ENCODE measurements at regions not wholly inside any gene's neighbourhood (a gene's known extent, or its start where the extent isn't known, plus 50 kb on each side); places are given as distances from the start of the nearest gene placed in this dataset.

DNA sequence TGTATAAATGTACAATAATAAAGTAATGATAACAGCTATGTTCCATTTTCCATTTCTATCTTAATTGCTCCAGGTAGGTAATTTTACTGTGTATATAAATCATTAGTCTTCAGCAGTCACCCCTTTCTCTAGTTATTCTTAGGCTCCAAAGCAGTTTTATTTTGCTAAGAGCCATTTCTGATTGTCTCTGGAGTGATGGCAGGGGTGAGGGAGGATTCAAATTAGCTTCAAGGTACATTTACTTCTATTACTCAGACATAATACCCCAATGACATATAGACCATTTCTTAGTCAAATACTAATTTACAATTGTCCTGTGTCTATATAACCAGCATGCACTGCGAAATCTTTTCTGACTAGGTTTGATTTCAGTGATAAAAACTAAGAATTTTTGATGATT is 663.4 kb upstream of the PRMT6 start:
- H3K27me3 ChIP-seq (replicated peaks; ENCODE audit: insufficient read depth, low read length): no peaks in the 10 kb centered on the region
- H3K4me1 ChIP-seq (ENCODE audit: low read length): no peaks in the 10 kb centered on the region
- DNase-seq: no peak
- H3K27ac ChIP-seq (ENCODE audit: low read length): no peak overlapping the region
- no peak overlapping the region for H3K4me3 ChIP-seq (ENCODE audit: low read length)
- H4K20me1 ChIP-seq (ENCODE audit: insufficient read depth, low read length): no peaks in the 10 kb centered on the region
- no peaks in the 10 kb centered on the region for H3K79me2 ChIP-seq (ENCODE audit: low read length)
- no peaks in the 10 kb centered on the region for H3F3A ChIP-seq (ENCODE audit: insufficient read depth, low read length)
- H3K36me3 ChIP-seq (replicated peaks; ENCODE audit: insufficient read depth, low read length): no peaks in the 10 kb centered on the region
- no peaks in the 10 kb centered on the region for H3K9me3 ChIP-seq (replicated peaks; ENCODE audit: insufficient read depth, low read length)
- H3K9ac ChIP-seq (ENCODE audit: low read length): no peak overlapping the region
- H3K9me2 ChIP-seq (replicated peaks; ENCODE audit: insufficient read depth, low read length): no peaks in the 10 kb centered on the region
- H3K4me2 ChIP-seq (ENCODE audit: low read depth, low read length): no peak overlapping the region
- no peak overlapping the region for H2AFZ ChIP-seq (ENCODE audit: low read length)
- TF ChIP-seq CTCF (IDR thresholded peaks at IDR 0.05; ENCODE audit: low read length) (no peak), EZH2phosphoT487 (IDR thresholded peaks at IDR 0.05; ENCODE audit: low read length) (no peak), EZH2 (optimal IDR thresholded peaks at IDR 0.05; ENCODE audit: low read depth, low read length) (no peak)

DNA sequence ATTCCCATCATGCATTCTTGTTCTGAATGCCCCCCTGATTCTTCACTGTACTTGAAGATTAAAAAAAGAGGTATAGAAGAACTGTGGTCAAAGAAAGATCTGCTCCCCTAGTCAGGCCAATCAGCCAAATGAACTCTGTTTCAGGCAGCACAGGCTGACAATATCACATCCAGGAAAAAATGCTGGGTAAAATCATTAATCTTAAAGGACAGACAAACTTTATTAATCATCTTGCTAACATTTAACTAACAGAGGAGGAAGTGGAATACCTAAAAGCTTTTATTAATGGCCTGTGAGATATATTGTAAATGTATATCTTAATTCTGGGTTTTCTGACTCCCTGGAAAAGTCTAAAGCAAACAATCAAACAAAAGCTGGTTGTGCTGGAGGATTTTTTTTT is 660.5 kb upstream of the PRMT6 start:
- no peaks in the 10 kb centered on the region for H3K4me1 ChIP-seq (ENCODE audit: low read length)
- H3K9me2 ChIP-seq (replicated peaks; ENCODE audit: insufficient read depth, low read length): no peaks in the 10 kb centered on the region
- no peaks in the 10 kb centered on the region for H3K9me3 ChIP-seq (replicated peaks; ENCODE audit: insufficient read depth, low read length)
- H3K79me2 ChIP-seq (ENCODE audit: low read length): no peaks in the 10 kb centered on the region
- no peak for DNase-seq
- no peak overlapping the region for H3K9ac ChIP-seq (ENCODE audit: low read length)
- no peak overlapping the region for H3K27ac ChIP-seq (ENCODE audit: low read length)
- no peaks in the 10 kb centered on the region for H3K27me3 ChIP-seq (replicated peaks; ENCODE audit: insufficient read depth, low read length)
- no peaks in the 10 kb centered on the region for H3F3A ChIP-seq (ENCODE audit: insufficient read depth, low read length)
- H2AFZ ChIP-seq (ENCODE audit: low read length): no peak overlapping the region
- no peak overlapping the region for H3K4me3 ChIP-seq (ENCODE audit: low read length)
- H4K20me1 ChIP-seq (ENCODE audit: insufficient read depth, low read length): no peaks in the 10 kb centered on the region
- no peaks in the 10 kb centered on the region for H3K36me3 ChIP-seq (replicated peaks; ENCODE audit: insufficient read depth, low read length)
- no peak for TF ChIP-seq EZH2phosphoT487 (IDR thresholded peaks at IDR 0.05; ENCODE audit: low read length)
- TF ChIP-seq CTCF (IDR thresholded peaks at IDR 0.05; ENCODE audit: low read length): no peak
- no peak for TF ChIP-seq EZH2 (optimal IDR thresholded peaks at IDR 0.05; ENCODE audit: low read depth, low read length)
- H3K4me2 ChIP-seq (ENCODE audit: low read depth, low read length): no peak overlapping the region

DNA sequence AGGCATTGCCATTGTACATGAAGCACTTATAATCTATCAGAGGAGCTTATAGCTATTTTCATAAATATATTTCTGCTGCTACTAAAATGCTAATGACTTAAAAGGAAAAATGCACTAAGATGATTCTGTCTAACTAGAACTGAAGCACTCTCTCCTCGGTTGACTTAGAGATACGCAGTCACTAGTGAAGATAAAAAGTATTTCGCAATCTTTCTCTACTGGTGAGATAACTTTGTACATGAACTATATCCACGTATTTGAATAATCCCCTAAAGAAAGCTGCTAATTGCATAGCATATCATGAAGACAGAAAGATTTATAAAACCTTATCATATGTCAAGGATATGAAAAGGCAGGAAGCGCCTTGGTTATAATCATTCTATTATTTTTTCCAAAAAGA is 658.1 kb upstream of the PRMT6 start:
- Histone ChIP-seq H3K27me3 (replicated peaks; ENCODE audit: insufficient read depth, low read length) (no peaks in the 10 kb centered on the region), H3K4me2 (ENCODE audit: low read depth, low read length) (no peak overlapping the region), H4K20me1 (ENCODE audit: insufficient read depth, low read length) (no peaks in the 10 kb centered on the region), H3K9me2 (replicated peaks; ENCODE audit: insufficient read depth, low read length) (no peaks in the 10 kb centered on the region), H3K36me3 (replicated peaks; ENCODE audit: insufficient read depth, low read length) (no peaks in the 10 kb centered on the region), H3K9ac (ENCODE audit: low read length) (no peak overlapping the region), H3F3A (ENCODE audit: insufficient read depth, low read length) (no peaks in the 10 kb centered on the region), H3K4me1 (ENCODE audit: low read length) (no peaks in the 10 kb centered on the region), H3K79me2 (ENCODE audit: low read length) (no peaks in the 10 kb centered on the region), H2AFZ (ENCODE audit: low read length) (no peak overlapping the region), H3K4me3 (ENCODE audit: low read length) (no peak overlapping the region), H3K27ac (ENCODE audit: low read length) (no peak overlapping the region), H3K9me3 (replicated peaks; ENCODE audit: insufficient read depth, low read length) (no peaks in the 10 kb centered on the region)
- TF ChIP-seq EZH2phosphoT487 (IDR thresholded peaks at IDR 0.05; ENCODE audit: low read length) (no peak), CTCF (IDR thresholded peaks at IDR 0.05; ENCODE audit: low read length) (no peak), EZH2 (optimal IDR thresholded peaks at IDR 0.05; ENCODE audit: low read depth, low read length) (no peak)
- no peak for DNase-seq

Data from MM.1S (cell line).